GM12872 (cell line): ENCODE measurements at regions not wholly inside any gene's neighbourhood (a gene's known extent, or its start where the extent isn't known, plus 50 kb on each side); places are given as distances from the start of the nearest gene placed in this dataset.

Source experiments
- TF ChIP-seq, protein P1 (sequence below): IDR thresholded peaks from 3 replicates; pipeline ENCODE4 v1.5.1; 2011; ENCODE audit warnings: low read depth, mild to moderate bottlenecking, low read length, moderate library complexity; ENCODE audit not compliant: insufficient read depth

DNA sequence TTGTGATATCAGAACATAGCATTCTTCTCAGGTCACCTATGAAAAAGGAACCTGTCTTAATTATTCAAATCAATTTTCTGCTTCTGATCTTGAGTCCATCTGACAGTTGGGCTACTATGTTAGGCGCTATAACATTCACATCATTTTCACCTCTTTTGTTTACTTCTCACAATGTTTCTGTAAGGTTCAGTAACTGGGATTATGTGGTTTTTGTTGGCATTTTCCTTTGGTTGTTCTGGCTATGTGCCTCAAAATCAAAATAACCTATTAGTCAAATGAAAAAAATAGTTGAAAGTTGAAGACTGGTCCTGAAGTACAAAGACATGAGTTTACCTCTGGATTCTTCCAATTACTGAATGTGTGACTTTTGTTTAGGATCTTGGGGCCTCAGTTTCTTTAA, 221.3 kb upstream of the SMIM30 start:
- TF ChIP-seq, protein P1, sequence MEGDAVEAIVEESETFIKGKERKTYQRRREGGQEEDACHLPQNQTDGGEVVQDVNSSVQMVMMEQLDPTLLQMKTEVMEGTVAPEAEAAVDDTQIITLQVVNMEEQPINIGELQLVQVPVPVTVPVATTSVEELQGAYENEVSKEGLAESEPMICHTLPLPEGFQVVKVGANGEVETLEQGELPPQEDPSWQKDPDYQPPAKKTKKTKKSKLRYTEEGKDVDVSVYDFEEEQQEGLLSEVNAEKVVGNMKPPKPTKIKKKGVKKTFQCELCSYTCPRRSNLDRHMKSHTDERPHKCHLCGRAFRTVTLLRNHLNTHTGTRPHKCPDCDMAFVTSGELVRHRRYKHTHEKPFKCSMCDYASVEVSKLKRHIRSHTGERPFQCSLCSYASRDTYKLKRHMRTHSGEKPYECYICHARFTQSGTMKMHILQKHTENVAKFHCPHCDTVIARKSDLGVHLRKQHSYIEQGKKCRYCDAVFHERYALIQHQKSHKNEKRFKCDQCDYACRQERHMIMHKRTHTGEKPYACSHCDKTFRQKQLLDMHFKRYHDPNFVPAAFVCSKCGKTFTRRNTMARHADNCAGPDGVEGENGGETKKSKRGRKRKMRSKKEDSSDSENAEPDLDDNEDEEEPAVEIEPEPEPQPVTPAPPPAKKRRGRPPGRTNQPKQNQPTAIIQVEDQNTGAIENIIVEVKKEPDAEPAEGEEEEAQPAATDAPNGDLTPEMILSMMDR, result no peak

DNA sequence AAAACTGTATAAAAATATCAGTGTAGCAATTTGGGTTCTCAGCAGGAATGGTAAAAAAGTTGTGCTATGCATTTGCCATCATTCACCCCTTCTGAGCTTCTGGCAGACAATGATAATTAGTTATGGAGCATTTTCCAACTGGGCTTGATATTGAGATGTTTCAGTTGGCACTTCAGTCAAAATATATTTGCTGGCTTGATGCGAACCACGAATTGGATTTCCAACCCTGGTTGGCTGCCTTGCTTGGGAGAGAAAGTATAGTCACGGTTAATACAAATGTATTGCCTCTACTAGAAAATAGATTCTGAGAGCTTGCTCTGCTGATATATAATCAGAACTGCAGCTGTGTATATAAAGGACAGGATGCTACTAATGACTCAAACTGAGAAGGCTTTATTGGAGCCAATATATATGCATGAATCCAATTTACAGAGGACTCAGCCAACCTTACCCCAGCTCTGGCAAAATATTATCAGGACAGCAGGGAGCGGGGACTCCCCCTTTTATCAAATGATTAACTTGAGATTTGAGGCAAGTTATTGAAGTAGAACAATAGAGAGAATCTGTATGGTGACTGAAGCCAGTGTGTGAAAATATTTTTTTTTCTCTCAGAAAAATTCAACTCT, 219.8 kb upstream of the SMIM30 start:
- TF ChIP-seq, protein P1, result no peak

GRCh38 chr7:113331155-113331898, 213.0 kb upstream of the SMIM30 start:
- TF ChIP-seq, protein P1, result no peak

DNA sequence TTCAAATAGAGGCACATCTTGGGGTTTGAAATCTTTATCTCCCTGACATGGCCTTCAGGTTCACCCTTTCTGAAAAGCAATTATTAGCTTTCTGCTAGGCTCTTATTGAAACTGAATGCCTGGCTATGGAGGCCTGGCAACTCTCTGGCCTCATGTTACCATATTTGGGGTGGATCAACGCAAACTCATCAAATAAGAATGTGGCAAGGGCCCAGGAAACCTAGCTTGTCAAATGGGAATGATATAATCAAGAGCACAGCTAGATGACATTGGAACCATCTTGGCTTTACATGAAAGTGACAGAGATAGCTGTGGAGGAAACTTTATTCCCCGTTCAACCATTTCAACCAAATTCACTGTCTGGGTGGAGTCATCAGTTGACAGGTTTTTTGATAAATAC, 202.8 kb upstream of the SMIM30 start:
- TF ChIP-seq, protein P1, result no peak

- TF ChIP-seq, protein P1, result no peak
These were observed 202.1 kb upstream of the SMIM30 start for GRCh38 chr7:113320419-113320818.

GRCh38 chr7:113314594-113314993, 196.2 kb upstream of the SMIM30 start:
- TF ChIP-seq, protein P1, result no peak

DNA sequence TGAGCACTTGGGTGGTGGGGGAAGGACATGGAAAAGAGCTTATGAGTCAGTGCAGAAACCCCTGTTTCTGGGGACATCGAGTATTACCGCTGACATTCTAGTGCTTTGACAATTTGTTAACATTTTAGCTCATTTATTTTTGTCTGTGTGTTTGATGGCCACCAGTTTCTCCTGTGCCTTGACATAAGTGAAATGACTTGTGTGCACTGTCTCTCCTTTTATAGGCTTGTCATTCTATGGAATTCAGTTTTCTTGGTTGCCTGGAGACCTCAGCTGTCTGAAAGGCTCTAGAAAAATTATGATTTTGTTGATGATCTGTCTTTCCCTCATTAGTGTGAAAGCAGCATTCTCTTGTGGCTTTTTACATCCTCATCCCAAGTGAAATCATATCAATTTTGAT, 190.0 kb upstream of the SMIM30 start:
- TF ChIP-seq, protein P1, result no peak
